ENCODE measurements at regions not wholly inside any gene's neighbourhood (a gene's known extent, or its start where the extent isn't known, plus 50 kb on each side); places are given as distances from the start of the nearest gene placed in this dataset.
A peak's percentile ranks its signal among the peaks of the same experiment; 100 is the strongest.
"Not testable (repeated sequence)": the region's sequence is repeated elsewhere in the genome, so short reads cannot be mapped to it uniquely, and the experiment has no call there.

- TF ChIP-seq, protein P1, sequence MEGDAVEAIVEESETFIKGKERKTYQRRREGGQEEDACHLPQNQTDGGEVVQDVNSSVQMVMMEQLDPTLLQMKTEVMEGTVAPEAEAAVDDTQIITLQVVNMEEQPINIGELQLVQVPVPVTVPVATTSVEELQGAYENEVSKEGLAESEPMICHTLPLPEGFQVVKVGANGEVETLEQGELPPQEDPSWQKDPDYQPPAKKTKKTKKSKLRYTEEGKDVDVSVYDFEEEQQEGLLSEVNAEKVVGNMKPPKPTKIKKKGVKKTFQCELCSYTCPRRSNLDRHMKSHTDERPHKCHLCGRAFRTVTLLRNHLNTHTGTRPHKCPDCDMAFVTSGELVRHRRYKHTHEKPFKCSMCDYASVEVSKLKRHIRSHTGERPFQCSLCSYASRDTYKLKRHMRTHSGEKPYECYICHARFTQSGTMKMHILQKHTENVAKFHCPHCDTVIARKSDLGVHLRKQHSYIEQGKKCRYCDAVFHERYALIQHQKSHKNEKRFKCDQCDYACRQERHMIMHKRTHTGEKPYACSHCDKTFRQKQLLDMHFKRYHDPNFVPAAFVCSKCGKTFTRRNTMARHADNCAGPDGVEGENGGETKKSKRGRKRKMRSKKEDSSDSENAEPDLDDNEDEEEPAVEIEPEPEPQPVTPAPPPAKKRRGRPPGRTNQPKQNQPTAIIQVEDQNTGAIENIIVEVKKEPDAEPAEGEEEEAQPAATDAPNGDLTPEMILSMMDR (IDR thresholded peaks at IDR 0.05; ENCODE audit: control extremely low read depth, extremely low read depth): no peak
- no peaks in the 10 kb centered on the region for H3K27me3 ChIP-seq (ENCODE audit: control insufficient read depth in 3 of 3, insufficient read depth in 3 of 3, low read length in 2 of 3)
- H3K9me3 ChIP-seq (ENCODE audit: control insufficient read depth in 4 of 4, insufficient read depth in 3 of 4, low read length in 3 of 4): peaks cover 0 to 2% (median 0%) of the 10 kb centered on the region in 4 donors
- no peaks in the 10 kb centered on the region for H3K4me1 ChIP-seq (ENCODE audit: control insufficient read depth in 5 of 5, insufficient read depth in 5 of 5, low read length in 5 of 5)
- H3K36me3 ChIP-seq (ENCODE audit: control insufficient read depth in 4 of 4, insufficient read depth in 4 of 4, low read length in 4 of 4): no peaks in the 10 kb centered on the region
- DNase-seq: no peak
- H3K4me3 ChIP-seq: no peak overlapping the region
- 91 to 92% methylated on average over 4 of the region's 4 CpGs for WGBS, 2 donors
- H3K9ac ChIP-seq (ENCODE audit: insufficient read depth in 1 of 2, low read length in 2 of 2): no peak overlapping the region
- H3K27ac ChIP-seq (ENCODE audit: low read depth in 1 of 2, low read length in 1 of 2): no peak overlapping the region
- ATAC-seq (ENCODE audit: insufficient read depth, low FRiP score): no peak
Measured at GRCh38 chr7:112587504-112587903, 106.7 kb downstream of the LSMEM1 start.

- not testable (repeated sequence) for H3K36me3 ChIP-seq (ENCODE audit: control insufficient read depth in 4 of 4, insufficient read depth in 4 of 4, low read length in 4 of 4); H3K27me3 ChIP-seq (ENCODE audit: control insufficient read depth in 3 of 3, insufficient read depth in 3 of 3, low read length in 2 of 3); H3K4me3 ChIP-seq; H3K9me3 ChIP-seq (ENCODE audit: control insufficient read depth in 4 of 4, insufficient read depth in 3 of 4, low read length in 3 of 4); DNase-seq; H3K4me1 ChIP-seq (ENCODE audit: control insufficient read depth in 5 of 5, insufficient read depth in 5 of 5, low read length in 5 of 5); H3K27ac ChIP-seq (ENCODE audit: low read depth in 1 of 2, low read length in 1 of 2); H3K9ac ChIP-seq (ENCODE audit: insufficient read depth in 1 of 2, low read length in 2 of 2); ATAC-seq (ENCODE audit: insufficient read depth, low FRiP score)
- WGBS, 2 donors: 63 to 87% methylated on average over 4 of the region's 4 CpGs
Measured at GRCh38 chr7:112592565-112593263, 111.9 kb downstream of the LSMEM1 start.

DNA sequence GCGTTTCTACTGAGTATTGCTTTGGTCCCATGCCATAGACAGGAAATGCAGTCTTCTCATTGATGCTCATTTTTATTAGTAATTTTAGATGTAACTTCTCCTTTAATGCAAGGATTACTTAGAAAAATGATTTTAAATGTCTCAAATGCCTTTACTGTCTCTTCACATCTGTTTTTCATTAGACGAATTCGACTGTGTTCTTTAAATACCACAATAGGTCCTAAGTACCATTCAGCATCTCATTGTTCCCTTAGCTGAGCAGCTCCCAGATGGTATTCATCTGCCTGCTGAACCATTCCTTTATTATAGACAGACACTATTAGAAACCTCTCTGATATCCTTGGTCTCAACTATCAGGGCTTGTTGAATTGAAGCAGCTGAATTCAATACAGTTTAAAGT is 113.6 kb downstream of the LSMEM1 start:
- Histone ChIP-seq H3K27ac (ENCODE audit: low read depth in 1 of 2, low read length in 1 of 2) (no peak overlapping the region), H3K27me3 (ENCODE audit: control insufficient read depth in 3 of 3, insufficient read depth in 3 of 3, low read length in 2 of 3) (no peaks in the 10 kb centered on the region), H3K9me3 (ENCODE audit: control insufficient read depth in 4 of 4, insufficient read depth in 3 of 4, low read length in 3 of 4) (peaks cover 0 to 1% (median 0%) of the 10 kb centered on the region in 4 donors), H3K9ac (ENCODE audit: insufficient read depth in 1 of 2, low read length in 2 of 2) (no peak overlapping the region), H3K36me3 (ENCODE audit: control insufficient read depth in 4 of 4, insufficient read depth in 4 of 4, low read length in 4 of 4) (no peaks in the 10 kb centered on the region), H3K4me1 (ENCODE audit: control insufficient read depth in 5 of 5, insufficient read depth in 5 of 5, low read length in 5 of 5) (no peaks in the 10 kb centered on the region), H3K4me3 (no peak overlapping the region)
- no peak for ATAC-seq (ENCODE audit: insufficient read depth, low FRiP score)
- TF ChIP-seq, protein P1 (IDR thresholded peaks at IDR 0.05; ENCODE audit: control extremely low read depth, extremely low read depth): no peak
- DNase-seq: no peak
- WGBS, 2 donors: 63 to 85% methylated on average over 3 of the region's 3 CpGs

DNA sequence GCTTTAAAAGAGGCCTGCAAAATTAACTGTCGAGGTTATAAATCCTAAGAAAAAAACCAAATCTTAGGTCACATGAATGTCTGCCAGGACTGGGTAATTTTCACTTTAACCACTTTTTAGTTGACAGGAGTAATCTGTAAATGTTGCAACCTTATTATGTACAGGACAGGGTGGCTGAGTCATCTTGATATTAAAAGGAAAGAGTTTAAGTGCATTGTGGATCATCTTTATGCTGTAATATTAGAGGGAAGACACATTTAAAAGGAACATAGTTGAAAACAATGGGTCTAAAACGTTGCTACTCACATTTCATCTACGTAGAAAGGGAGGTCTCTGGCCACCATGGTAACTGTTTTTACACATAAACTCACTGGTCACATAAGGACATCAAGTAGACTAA is 115.5 kb downstream of the LSMEM1 start:
- Histone ChIP-seq H3K4me1 (ENCODE audit: control insufficient read depth in 5 of 5, insufficient read depth in 5 of 5, low read length in 5 of 5) (no peaks in the 10 kb centered on the region), H3K9ac (ENCODE audit: insufficient read depth in 1 of 2, low read length in 2 of 2) (no peak overlapping the region), H3K27me3 (ENCODE audit: control insufficient read depth in 3 of 3, insufficient read depth in 3 of 3, low read length in 2 of 3) (no peaks in the 10 kb centered on the region), H3K4me3 (no peak overlapping the region), H3K36me3 (ENCODE audit: control insufficient read depth in 4 of 4, insufficient read depth in 4 of 4, low read length in 4 of 4) (no peaks in the 10 kb centered on the region), H3K27ac (ENCODE audit: low read depth in 1 of 2, low read length in 1 of 2) (no peak overlapping the region), H3K9me3 (ENCODE audit: control insufficient read depth in 4 of 4, insufficient read depth in 3 of 4, low read length in 3 of 4) (peaks cover 0 to 1% (median 0%) of the 10 kb centered on the region in 4 donors)
- no peak for ATAC-seq (ENCODE audit: insufficient read depth, low FRiP score)
- peak in 1 of 3 donors; percentile 18 for DNase-seq
- TF ChIP-seq, protein P1 (IDR thresholded peaks at IDR 0.05; ENCODE audit: control extremely low read depth, extremely low read depth): no peak
- 63 to 69% methylated on average over 3 of the region's 3 CpGs for WGBS, 2 donors

Measured in lung (tissue), 11 donors.